SK-N-SH treated with all-trans-retinoic acid at 6 μM for 48 hours (cell line): ENCODE measurements at regions not wholly inside any gene's neighbourhood (a gene's known extent, or its start where the extent isn't known, plus 50 kb on each side); places are given as distances from the start of the nearest gene placed in this dataset.

Source experiments
- ATAC-seq: fragments of 200-7000 bp; cut with Tn5 transposase; 3 replicates; pipeline ENCODE4 v1.9.1; 2020; ENCODE audit warnings: mild to moderate bottlenecking, moderate library complexity
- ARNTL ChIP-seq: fragments of 450-650 bp; formaldehyde crosslinking; IDR thresholded peaks from 2 replicates; pipeline ENCODE4 v1.5.0; 2020; ENCODE audit warnings: low read depth, mild to moderate bottlenecking, moderate library complexity, borderline replicate concordance
- BACH2 ChIP-seq: fragments of 250-450 bp; sonication (Bioruptor Pico); IDR thresholded peaks from 2 replicates; pipeline ENCODE4 v1.9.0; 2021; ENCODE audit warnings: mild to moderate bottlenecking, borderline replicate concordance
- CREB5 ChIP-seq: fragments of 250-450 bp; sonication (Bioruptor Pico); IDR thresholded peaks from 2 replicates; pipeline ENCODE4 v1.5.1; 2020; ENCODE audit warnings: low read depth, mild to moderate bottlenecking, moderate library complexity
- CSDC2 ChIP-seq: fragments of 250-450 bp; sonication (Bioruptor Pico); IDR thresholded peaks from 2 replicates; pipeline ENCODE4 v1.5.0; 2020; ENCODE audit warnings: mild to moderate bottlenecking, moderate library complexity
- ESRRG ChIP-seq: fragments of 250-450 bp; sonication (Bioruptor Pico); IDR thresholded peaks from 2 replicates; pipeline ENCODE4 v1.6.1; 2021; ENCODE audit warnings: mild to moderate bottlenecking
- ISL1 ChIP-seq: fragments of 250-450 bp; sonication (Bioruptor Pico); IDR thresholded peaks from 2 replicates; pipeline ENCODE4 v2.1.2; 2022; ENCODE audit warnings: mild to moderate bottlenecking, moderate library complexity
- OSR1 ChIP-seq: fragments of 250-450 bp; sonication (Bioruptor Pico); IDR thresholded peaks from 2 replicates; pipeline ENCODE4 v1.8.0; 2022; ENCODE audit warnings: moderate library complexity, mild to moderate bottlenecking, inconsistent platforms
- PPARA ChIP-seq: fragments of 250-450 bp; sonication (Bioruptor Pico); IDR thresholded peaks from 2 replicates; pipeline ENCODE4 v1.5.0; 2020; ENCODE audit warnings: mild to moderate bottlenecking, borderline replicate concordance
- RARB ChIP-seq: fragments of 250-450 bp; sonication (Bioruptor Pico); IDR thresholded peaks from 2 replicates; pipeline ENCODE4 v1.8.0; 2021; ENCODE audit warnings: mild to moderate bottlenecking, moderate library complexity
- SNAI2 ChIP-seq: fragments of 250-450 bp; sonication (Bioruptor Pico); IDR thresholded peaks from 2 replicates; pipeline ENCODE4 v1.5.0; 2020; ENCODE audit warnings: mild to moderate bottlenecking, moderate library complexity
- TCF4 ChIP-seq: fragments of 250-450 bp; sonication (Bioruptor Pico); IDR thresholded peaks from 2 replicates; pipeline ENCODE4 v1.8.0; 2021; ENCODE audit warnings: mild to moderate bottlenecking, moderate library complexity, borderline replicate concordance
- TOX ChIP-seq: fragments of 250-450 bp; sonication (Bioruptor Pico); IDR thresholded peaks from 2 replicates; pipeline ENCODE4 v1.8.0; 2021; ENCODE audit warnings: mild to moderate bottlenecking, moderate library complexity, borderline replicate concordance
- ZC3H10 ChIP-seq: fragments of 250-450 bp; sonication (Bioruptor Pico); IDR thresholded peaks from 2 replicates; pipeline ENCODE4 v1.5.1; 2021; ENCODE audit warnings: mild to moderate bottlenecking, moderate library complexity
- ZFP3 ChIP-seq: fragments of 250-450 bp; sonication (Bioruptor Pico); IDR thresholded peaks from 2 replicates; pipeline ENCODE4 v1.5.0; 2020; ENCODE audit warnings: mild to moderate bottlenecking, moderate library complexity
- ZFP30 ChIP-seq: fragments of 450-650 bp; formaldehyde crosslinking; IDR thresholded peaks from 2 replicates; pipeline ENCODE4 v1.5.0; 2022; ENCODE audit warnings: mild to moderate bottlenecking, moderate library complexity
- ZNF565 ChIP-seq: fragments of 450-650 bp; formaldehyde crosslinking; conservative IDR thresholded peaks from 2 replicates; pipeline ENCODE4 v1.5.0; 2020; ENCODE audit warnings: low read depth, mild to moderate bottlenecking, moderate library complexity
- ZNF70 ChIP-seq: fragments of 450-650 bp; formaldehyde crosslinking; IDR thresholded peaks from 2 replicates; pipeline ENCODE4 v1.5.0; 2020; ENCODE audit warnings: mild to moderate bottlenecking, moderate library complexity
- ZNF8 ChIP-seq: fragments of 450-650 bp; formaldehyde crosslinking; IDR thresholded peaks from 2 replicates; pipeline ENCODE4 v1.5.0; 2020; ENCODE audit warnings: mild to moderate bottlenecking, moderate library complexity
- TF ChIP-seq, protein P1 (sequence below): fragments of 250-450 bp; sonication (Bioruptor Pico); IDR thresholded peaks from 2 replicates; pipeline ENCODE4 v1.5.0; 2020; ENCODE audit warnings: mild to moderate bottlenecking, moderate library complexity
- TF ChIP-seq, protein P2 (sequence below): fragments of 250-450 bp; sonication (Bioruptor Pico); IDR thresholded peaks from 2 replicates; pipeline ENCODE4 v1.8.0; 2020; ENCODE audit warnings: mild to moderate bottlenecking, moderate library complexity, borderline replicate concordance
- TF ChIP-seq, protein P3 (sequence below): fragments of 250-450 bp; sonication (Bioruptor Pico); IDR thresholded peaks from 2 replicates; pipeline ENCODE4 v1.8.0; 2021; ENCODE audit warnings: low read depth, mild to moderate bottlenecking, moderate library complexity, borderline replicate concordance

GRCh38 chr14:53390008-53390407 lies 236.9 kb upstream of the DDHD1 start:
- no peak for ATAC-seq
- TF ChIP-seq ARNTL (CRISPR knock-in tag): no peak

GRCh38 chr14:53389202-53389601 lies 236.1 kb upstream of the DDHD1 start:
- TF ChIP-seq ESRRG (CRISPR knock-in tag): no peak
- TF ChIP-seq RARB (CRISPR knock-in tag): no peak
- no peak for TF ChIP-seq ZNF70 (CRISPR knock-in tag)
- no peak for TF ChIP-seq OSR1 (CRISPR knock-in tag)
- no peak for TF ChIP-seq BACH2 (CRISPR knock-in tag)
- TF ChIP-seq ZFP3 (CRISPR knock-in tag): no peak
- no peak for TF ChIP-seq CREB5 (CRISPR knock-in tag)
- TF ChIP-seq, protein P1, sequence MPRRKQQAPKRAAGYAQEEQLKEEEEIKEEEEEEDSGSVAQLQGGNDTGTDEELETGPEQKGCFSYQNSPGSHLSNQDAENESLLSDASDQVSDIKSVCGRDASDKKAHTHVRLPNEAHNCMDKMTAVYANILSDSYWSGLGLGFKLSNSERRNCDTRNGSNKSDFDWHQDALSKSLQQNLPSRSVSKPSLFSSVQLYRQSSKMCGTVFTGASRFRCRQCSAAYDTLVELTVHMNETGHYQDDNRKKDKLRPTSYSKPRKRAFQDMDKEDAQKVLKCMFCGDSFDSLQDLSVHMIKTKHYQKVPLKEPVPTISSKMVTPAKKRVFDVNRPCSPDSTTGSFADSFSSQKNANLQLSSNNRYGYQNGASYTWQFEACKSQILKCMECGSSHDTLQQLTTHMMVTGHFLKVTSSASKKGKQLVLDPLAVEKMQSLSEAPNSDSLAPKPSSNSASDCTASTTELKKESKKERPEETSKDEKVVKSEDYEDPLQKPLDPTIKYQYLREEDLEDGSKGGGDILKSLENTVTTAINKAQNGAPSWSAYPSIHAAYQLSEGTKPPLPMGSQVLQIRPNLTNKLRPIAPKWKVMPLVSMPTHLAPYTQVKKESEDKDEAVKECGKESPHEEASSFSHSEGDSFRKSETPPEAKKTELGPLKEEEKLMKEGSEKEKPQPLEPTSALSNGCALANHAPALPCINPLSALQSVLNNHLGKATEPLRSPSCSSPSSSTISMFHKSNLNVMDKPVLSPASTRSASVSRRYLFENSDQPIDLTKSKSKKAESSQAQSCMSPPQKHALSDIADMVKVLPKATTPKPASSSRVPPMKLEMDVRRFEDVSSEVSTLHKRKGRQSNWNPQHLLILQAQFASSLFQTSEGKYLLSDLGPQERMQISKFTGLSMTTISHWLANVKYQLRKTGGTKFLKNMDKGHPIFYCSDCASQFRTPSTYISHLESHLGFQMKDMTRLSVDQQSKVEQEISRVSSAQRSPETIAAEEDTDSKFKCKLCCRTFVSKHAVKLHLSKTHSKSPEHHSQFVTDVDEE (CRISPR knock-in tag): no peak
- TF ChIP-seq ISL1 (CRISPR knock-in tag): no peak
- no peak for TF ChIP-seq ZFP30 (CRISPR knock-in tag)
- TF ChIP-seq ZC3H10 (CRISPR knock-in tag): no peak
- no peak for TF ChIP-seq TCF4 (CRISPR knock-in tag)
- no peak for TF ChIP-seq SNAI2 (CRISPR knock-in tag)
- TF ChIP-seq ZNF8 (CRISPR knock-in tag): no peak
- TF ChIP-seq CSDC2 (CRISPR knock-in tag): no peak
- no peak for ATAC-seq

DNA sequence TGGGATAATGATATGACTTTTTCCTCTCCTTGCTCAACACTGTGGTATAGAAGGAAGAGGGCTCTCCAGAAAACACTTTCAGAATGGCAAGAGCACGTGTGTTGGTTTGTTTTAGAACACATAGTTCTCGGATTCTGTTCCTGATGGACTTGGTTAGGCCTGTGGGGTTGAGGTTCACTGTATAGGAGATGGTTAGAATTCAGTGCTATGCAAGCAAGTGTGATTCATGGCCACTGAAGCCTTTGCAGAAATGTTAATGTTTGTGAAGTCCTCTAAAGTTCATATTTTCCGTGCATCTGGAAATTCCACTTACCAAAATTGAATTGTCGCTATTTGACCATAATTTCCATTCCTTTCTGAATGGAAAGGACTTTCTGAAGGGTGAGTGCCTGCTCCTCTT lies 233.2 kb upstream of the DDHD1 start:
- no peak for ATAC-seq
- TF ChIP-seq ISL1 (CRISPR knock-in tag) (no peak), CREB5 (CRISPR knock-in tag) (no peak), PPARA (no peak), ZNF8 (CRISPR knock-in tag) (no peak), ZFP30 (CRISPR knock-in tag) (no peak), CSDC2 (CRISPR knock-in tag) (no peak), RARB (CRISPR knock-in tag) (no peak)
- TF ChIP-seq, protein P2, sequence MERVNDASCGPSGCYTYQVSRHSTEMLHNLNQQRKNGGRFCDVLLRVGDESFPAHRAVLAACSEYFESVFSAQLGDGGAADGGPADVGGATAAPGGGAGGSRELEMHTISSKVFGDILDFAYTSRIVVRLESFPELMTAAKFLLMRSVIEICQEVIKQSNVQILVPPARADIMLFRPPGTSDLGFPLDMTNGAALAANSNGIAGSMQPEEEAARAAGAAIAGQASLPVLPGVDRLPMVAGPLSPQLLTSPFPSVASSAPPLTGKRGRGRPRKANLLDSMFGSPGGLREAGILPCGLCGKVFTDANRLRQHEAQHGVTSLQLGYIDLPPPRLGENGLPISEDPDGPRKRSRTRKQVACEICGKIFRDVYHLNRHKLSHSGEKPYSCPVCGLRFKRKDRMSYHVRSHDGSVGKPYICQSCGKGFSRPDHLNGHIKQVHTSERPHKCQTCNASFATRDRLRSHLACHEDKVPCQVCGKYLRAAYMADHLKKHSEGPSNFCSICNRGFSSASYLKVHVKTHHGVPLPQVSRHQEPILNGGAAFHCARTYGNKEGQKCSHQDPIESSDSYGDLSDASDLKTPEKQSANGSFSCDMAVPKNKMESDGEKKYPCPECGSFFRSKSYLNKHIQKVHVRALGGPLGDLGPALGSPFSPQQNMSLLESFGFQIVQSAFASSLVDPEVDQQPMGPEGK (CRISPR knock-in tag): no peak

GRCh38 chr14:53384536-53384935 lies 231.4 kb upstream of the DDHD1 start:
- ATAC-seq: no peak
- TF ChIP-seq PPARA (no peak), ISL1 (CRISPR knock-in tag) (no peak), TOX (no peak), OSR1 (CRISPR knock-in tag) (no peak), CSDC2 (CRISPR knock-in tag) (no peak), ZFP30 (CRISPR knock-in tag) (no peak), ZC3H10 (CRISPR knock-in tag) (no peak), ZNF8 (CRISPR knock-in tag) (no peak), RARB (CRISPR knock-in tag) (no peak), SNAI2 (CRISPR knock-in tag) (no peak), ZNF70 (CRISPR knock-in tag) (no peak), ZNF565 (CRISPR knock-in tag) (no peak)

GRCh38 chr14:53384073-53384472 lies 230.9 kb upstream of the DDHD1 start:
- no peak for ATAC-seq
- no peak for TF ChIP-seq ARNTL (CRISPR knock-in tag)
- TF ChIP-seq, protein P3, sequence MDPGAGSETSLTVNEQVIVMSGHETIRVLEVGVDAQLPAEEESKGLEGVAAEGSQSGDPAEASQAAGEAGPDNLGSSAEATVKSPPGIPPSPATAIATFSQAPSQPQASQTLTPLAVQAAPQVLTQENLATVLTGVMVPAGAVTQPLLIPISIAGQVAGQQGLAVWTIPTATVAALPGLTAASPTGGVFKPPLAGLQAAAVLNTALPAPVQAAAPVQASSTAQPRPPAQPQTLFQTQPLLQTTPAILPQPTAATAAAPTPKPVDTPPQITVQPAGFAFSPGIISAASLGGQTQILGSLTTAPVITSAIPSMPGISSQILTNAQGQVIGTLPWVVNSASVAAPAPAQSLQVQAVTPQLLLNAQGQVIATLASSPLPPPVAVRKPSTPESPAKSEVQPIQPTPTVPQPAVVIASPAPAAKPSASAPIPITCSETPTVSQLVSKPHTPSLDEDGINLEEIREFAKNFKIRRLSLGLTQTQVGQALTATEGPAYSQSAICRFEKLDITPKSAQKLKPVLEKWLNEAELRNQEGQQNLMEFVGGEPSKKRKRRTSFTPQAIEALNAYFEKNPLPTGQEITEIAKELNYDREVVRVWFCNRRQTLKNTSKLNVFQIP: no peak
- no peak for TF ChIP-seq CREB5 (CRISPR knock-in tag)
- TF ChIP-seq ZNF70 (CRISPR knock-in tag): no peak
- no peak for TF ChIP-seq PPARA
- TF ChIP-seq CSDC2 (CRISPR knock-in tag): no peak
- no peak for TF ChIP-seq TOX
- no peak for TF ChIP-seq ZNF8 (CRISPR knock-in tag)
- TF ChIP-seq ZNF565 (CRISPR knock-in tag): no peak
- no peak for TF ChIP-seq ESRRG (CRISPR knock-in tag)
- no peak for TF ChIP-seq SNAI2 (CRISPR knock-in tag)
